ENCODE measurements at regions not wholly inside any gene's neighbourhood (a gene's known extent, or its start where the extent isn't known, plus 50 kb on each side); places are given as distances from the start of the nearest gene placed in this dataset.

DNA sequence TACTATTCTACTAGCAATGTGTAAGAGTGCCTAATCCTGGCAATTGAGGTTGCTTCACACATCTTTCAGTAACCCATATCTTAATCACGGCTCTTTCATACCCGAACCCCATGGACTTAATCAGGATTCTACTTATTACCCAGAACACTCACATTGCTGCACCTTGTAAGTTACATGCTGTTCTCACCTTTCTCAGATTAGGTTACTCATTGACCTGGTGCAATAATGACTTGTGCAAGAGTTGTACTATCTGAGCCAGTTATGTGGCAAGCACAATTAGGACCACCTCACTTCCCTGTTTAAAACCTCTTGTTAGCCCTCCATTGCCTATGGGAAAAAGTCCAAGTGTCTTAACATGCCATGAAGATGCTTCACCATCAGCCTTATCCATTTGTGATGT is 306.7 kb upstream of the E2F7 start:
- TF ChIP-seq, protein P1, sequence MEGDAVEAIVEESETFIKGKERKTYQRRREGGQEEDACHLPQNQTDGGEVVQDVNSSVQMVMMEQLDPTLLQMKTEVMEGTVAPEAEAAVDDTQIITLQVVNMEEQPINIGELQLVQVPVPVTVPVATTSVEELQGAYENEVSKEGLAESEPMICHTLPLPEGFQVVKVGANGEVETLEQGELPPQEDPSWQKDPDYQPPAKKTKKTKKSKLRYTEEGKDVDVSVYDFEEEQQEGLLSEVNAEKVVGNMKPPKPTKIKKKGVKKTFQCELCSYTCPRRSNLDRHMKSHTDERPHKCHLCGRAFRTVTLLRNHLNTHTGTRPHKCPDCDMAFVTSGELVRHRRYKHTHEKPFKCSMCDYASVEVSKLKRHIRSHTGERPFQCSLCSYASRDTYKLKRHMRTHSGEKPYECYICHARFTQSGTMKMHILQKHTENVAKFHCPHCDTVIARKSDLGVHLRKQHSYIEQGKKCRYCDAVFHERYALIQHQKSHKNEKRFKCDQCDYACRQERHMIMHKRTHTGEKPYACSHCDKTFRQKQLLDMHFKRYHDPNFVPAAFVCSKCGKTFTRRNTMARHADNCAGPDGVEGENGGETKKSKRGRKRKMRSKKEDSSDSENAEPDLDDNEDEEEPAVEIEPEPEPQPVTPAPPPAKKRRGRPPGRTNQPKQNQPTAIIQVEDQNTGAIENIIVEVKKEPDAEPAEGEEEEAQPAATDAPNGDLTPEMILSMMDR (IDR thresholded peaks at IDR 0.05): no peak
- no peak for TF ChIP-seq EZH2 (IDR thresholded peaks at IDR 0.05)

Data from neural progenitor cell (in vitro differentiated cells).